NCI-H2107 (cell line): ENCODE measurements at regions not wholly inside any gene's neighbourhood (a gene's known extent, or its start where the extent isn't known, plus 50 kb on each side); places are given as distances from the start of the nearest gene placed in this dataset.
"Not testable (repeated sequence)": the region's sequence is repeated elsewhere in the genome, so short reads cannot be mapped to it uniquely, and the experiment has no call there.

ENCODE experiments used
- DNase-seq: peaks from one replicate; lab custom pipeline; 2025; lab: John Stamatoyannopoulos, UW

- no peak for DNase-seq
Measured at GRCh38 chr10:15428681-15429080, 57.6 kb upstream of the FAM171A1 start.

- DNase-seq = no peak
Measured at GRCh38 chr10:15427843-15428414, 56.8 kb upstream of the FAM171A1 start.

GRCh38 chr10:15426558-15426957 lies 55.5 kb upstream of the FAM171A1 start:
- no peak for DNase-seq

- no peak for DNase-seq
Measured at GRCh38 chr10:15426115-15426514, 55.0 kb upstream of the FAM171A1 start.

GRCh38 chr10:15421875-15422274 lies 50.8 kb upstream of the FAM171A1 start:
- DNase-seq = not testable (repeated sequence)
